Left ventricle myocardium inferior (tissue), 1 donor: ENCODE measurements at regions not wholly inside any gene's neighbourhood (a gene's known extent, or its start where the extent isn't known, plus 50 kb on each side); places are given as distances from the start of the nearest gene placed in this dataset.
"Not testable (repeated sequence)": the region's sequence is repeated elsewhere in the genome, so short reads cannot be mapped to it uniquely, and the experiment has no call there.

Source experiments
- DNase-seq: peaks from one replicate; pipeline ENCODE4 v3.0.0-alpha.2; 2020
- H3K27ac ChIP-seq: fragments of 200-600 bp; replicated peaks from 2 replicates; pipeline ENCODE4 v1.8.0; 2021
- H3K27me3 ChIP-seq: fragments of 200-600 bp; 2 replicates; pipeline ENCODE4 v1.8.0; 2021; ENCODE audit warnings: low read depth
- H3K36me3 ChIP-seq: fragments of 200-600 bp; 2 replicates; pipeline ENCODE4 v1.8.0; 2021
- H3K4me1 ChIP-seq: fragments of 200-600 bp; 2 replicates; pipeline ENCODE4 v1.8.0; 2021
- H3K4me3 ChIP-seq: fragments of 200-600 bp; 2 replicates; pipeline ENCODE4 v1.8.0; 2021; ENCODE audit warnings: mild to moderate bottlenecking, moderate library complexity
- H3K9me3 ChIP-seq: fragments of 200-600 bp; replicated peaks from 2 replicates; pipeline ENCODE4 v1.8.0; 2021
- intact Hi-C: fragments of 100-400 bp; cut with micrococcal nuclease; formaldehyde crosslinking; loops from one replicate; pipeline ENCODE4 v1.11.0; 2022
- TF ChIP-seq, protein P1 (sequence below): fragments of 200-600 bp; IDR thresholded peaks from 2 replicates; pipeline ENCODE4 v1.8.0; 2021; ENCODE audit warnings: antibody characterized with exemption, mild to moderate bottlenecking, borderline replicate concordance
- donor health status: DM: no; HTN: yes; CAD: no; lungs with severe emphysema.

DNA sequence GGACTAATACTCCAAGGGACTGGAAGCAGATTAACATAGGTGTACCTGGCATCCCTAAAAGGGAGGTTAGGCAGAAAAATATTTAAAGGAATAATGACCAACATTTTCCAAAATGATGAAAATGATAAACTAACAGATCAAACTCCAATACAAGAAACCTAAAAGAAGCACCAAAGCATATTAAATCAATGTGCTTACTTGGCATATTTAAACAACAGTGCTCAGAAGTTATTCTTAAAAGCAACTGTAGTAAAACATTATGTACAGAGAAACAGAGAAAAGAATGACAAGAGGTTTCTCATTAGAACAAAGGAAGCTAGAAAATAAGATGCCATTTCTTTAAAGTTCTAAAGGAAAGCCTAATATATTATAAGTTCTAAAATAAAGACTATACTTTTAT, 947.3 kb upstream of the TMEFF2 start:
- Histone ChIP-seq H3K27me3 (no peaks in the 10 kb centered on the region), H3K4me3 (no peak overlapping the region), H3K27ac (no peak overlapping the region), H3K4me1 (no peaks in the 10 kb centered on the region), H3K9me3 (peaks cover 12% of the 10 kb centered on the region), H3K36me3 (no peaks in the 10 kb centered on the region)
- DNase-seq = no peak
- TF ChIP-seq, protein P1, sequence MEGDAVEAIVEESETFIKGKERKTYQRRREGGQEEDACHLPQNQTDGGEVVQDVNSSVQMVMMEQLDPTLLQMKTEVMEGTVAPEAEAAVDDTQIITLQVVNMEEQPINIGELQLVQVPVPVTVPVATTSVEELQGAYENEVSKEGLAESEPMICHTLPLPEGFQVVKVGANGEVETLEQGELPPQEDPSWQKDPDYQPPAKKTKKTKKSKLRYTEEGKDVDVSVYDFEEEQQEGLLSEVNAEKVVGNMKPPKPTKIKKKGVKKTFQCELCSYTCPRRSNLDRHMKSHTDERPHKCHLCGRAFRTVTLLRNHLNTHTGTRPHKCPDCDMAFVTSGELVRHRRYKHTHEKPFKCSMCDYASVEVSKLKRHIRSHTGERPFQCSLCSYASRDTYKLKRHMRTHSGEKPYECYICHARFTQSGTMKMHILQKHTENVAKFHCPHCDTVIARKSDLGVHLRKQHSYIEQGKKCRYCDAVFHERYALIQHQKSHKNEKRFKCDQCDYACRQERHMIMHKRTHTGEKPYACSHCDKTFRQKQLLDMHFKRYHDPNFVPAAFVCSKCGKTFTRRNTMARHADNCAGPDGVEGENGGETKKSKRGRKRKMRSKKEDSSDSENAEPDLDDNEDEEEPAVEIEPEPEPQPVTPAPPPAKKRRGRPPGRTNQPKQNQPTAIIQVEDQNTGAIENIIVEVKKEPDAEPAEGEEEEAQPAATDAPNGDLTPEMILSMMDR = no peak
- intact Hi-C loops = no loop called here

DNA sequence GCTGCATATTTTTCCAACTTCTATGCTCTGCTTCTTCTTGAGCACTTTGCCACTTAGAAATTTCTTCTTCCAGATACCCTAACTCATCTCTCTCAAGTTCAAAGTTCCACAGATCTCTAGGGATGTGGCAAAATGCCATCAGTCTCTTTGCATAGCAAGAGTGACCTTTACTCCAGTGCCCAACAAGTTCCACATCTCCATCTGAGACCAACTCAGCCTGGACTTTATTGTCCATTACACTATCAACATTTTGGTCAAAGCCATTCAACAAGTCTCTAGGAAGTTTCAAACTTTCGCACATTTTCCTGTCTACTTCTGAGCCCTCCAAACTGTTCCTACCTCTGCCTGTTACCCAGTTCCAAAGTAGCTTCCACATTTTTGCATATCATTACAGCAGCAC, 946.2 kb upstream of the TMEFF2 start:
- H3K27me3 ChIP-seq, H3K4me1 ChIP-seq, H3K27ac ChIP-seq, H3K4me3 ChIP-seq, intact Hi-C loops, H3K36me3 ChIP-seq, DNase-seq: not testable (repeated sequence)
- H3K9me3 ChIP-seq = peaks cover 12% of the 10 kb centered on the region

DNA sequence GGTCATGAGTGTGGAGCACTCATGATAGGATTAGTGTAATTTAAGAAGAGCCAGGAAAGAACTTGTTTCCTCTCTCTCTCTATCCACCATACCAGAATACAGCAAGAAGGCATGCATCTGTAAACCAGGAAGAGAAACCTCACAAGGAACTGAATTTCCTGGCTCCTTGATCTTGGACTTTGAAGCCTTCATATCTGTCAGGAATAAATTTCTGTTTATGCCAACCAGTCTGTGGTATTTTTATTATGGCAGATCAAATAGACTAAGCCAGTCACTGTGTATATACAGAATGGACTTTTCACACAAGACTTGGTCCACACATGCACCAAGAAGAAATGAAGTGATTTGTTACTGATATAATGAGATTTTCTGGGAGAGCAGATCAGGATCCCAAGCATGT, 930.1 kb upstream of the TMEFF2 start:
- Histone ChIP-seq H3K27ac (no peak overlapping the region), H3K36me3 (no peaks in the 10 kb centered on the region), H3K4me1 (no peaks in the 10 kb centered on the region), H3K27me3 (no peaks in the 10 kb centered on the region), H3K9me3 (no peaks in the 10 kb centered on the region), H3K4me3 (no peak overlapping the region)
- TF ChIP-seq, protein P1 = no peak
- no peak for DNase-seq
- intact Hi-C loops = no loop called here

DNA sequence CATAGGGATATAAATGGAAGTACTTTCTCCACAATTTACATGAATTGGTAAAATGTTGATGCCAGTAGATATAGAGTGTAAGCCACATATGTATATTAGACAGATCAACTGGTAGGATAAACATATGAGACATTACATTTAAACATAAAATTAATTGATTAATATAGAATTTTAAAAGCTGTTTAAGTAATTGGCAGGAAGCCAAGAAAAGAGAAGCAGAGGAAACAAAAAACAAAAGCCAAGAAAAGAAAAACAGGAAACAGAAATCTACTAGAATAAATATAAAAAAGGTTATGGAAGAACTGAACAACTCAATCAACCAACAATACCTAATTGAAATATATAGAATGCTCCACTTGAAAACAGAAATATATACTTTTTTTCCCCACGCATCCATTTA, 920.1 kb upstream of the TMEFF2 start:
- Histone ChIP-seq H3K4me1 (no peaks in the 10 kb centered on the region), H3K4me3 (no peak overlapping the region), H3K27ac (no peak overlapping the region), H3K36me3 (no peaks in the 10 kb centered on the region), H3K9me3 (peaks cover 8% of the 10 kb centered on the region), H3K27me3 (no peaks in the 10 kb centered on the region)
- intact Hi-C loops = no loop called here
- no peak for DNase-seq
- TF ChIP-seq, protein P1 = no peak

DNA sequence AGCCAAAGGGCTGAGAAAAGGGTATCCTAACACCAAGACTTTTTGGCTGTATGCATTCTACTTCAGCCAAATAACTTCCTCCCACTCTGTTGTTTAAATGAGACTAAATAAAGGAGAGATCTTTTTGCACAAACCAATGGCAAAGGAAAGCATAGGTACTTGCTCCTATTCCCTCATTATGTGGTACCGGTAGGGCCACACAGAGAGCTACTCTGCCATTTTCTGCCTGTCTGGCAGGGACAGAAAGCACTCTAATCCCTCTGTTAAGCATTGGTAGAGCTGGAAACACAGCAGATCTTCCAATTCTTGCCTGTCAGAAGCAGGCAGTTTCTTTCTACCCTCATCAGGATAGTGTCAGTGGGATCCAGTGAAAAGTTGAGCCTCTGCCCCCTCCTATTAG, 918.3 kb upstream of the TMEFF2 start:
- H3K27ac ChIP-seq = no peak overlapping the region
- no peak for DNase-seq
- no peaks in the 10 kb centered on the region for H3K4me1 ChIP-seq
- intact Hi-C loops = no loop called here
- no peak overlapping the region for H3K4me3 ChIP-seq
- H3K9me3 ChIP-seq = peaks cover 8% of the 10 kb centered on the region
- TF ChIP-seq, protein P1 = no peak
- no peaks in the 10 kb centered on the region for H3K27me3 ChIP-seq
- H3K36me3 ChIP-seq = no peaks in the 10 kb centered on the region

DNA sequence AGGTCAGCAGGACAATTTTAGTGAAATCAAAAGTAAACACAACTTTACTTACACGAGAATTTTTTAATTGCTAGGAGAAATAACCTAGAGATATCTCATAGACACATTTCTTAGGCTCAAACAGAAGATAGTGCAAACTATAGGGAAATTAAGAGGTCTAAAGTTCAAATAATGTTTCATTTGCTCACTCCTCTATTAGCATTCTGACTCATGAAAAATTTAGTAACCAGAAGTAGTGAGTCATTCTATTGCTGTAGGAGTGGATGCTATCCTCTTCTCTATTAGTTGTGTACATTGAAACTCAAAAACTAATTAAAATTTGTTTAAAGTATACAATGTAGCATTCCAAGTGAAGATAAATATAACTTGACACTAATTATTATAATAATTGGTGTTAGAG, 908.3 kb upstream of the TMEFF2 start:
- no peaks in the 10 kb centered on the region for H3K4me1 ChIP-seq
- H3K36me3 ChIP-seq = no peaks in the 10 kb centered on the region
- no peak for DNase-seq
- TF ChIP-seq, protein P1 = no peak
- H3K27me3 ChIP-seq = no peaks in the 10 kb centered on the region
- H3K4me3 ChIP-seq = no peak overlapping the region
- no peak overlapping the region for H3K27ac ChIP-seq
- no peaks in the 10 kb centered on the region for H3K9me3 ChIP-seq
- intact Hi-C loops = no loop called here
